ENCODE measurements at regions not wholly inside any gene's neighbourhood (a gene's known extent, or its start where the extent isn't known, plus 50 kb on each side); places are given as distances from the start of the nearest gene placed in this dataset.
"Not testable (repeated sequence)": the region's sequence is repeated elsewhere in the genome, so short reads cannot be mapped to it uniquely, and the experiment has no call there.

GRCh38 chr2:53486185-53486899 lies 281.3 kb upstream of the CHAC2 start:
- H3K36me3 ChIP-seq (replicated peaks in 1 of 2; ENCODE audit: control insufficient read depth in 2 of 2, insufficient read depth in 2 of 2, low read length in 2 of 2); H2AK5ac ChIP-seq (ENCODE audit: low read depth, low read length); H2AFZ ChIP-seq (ENCODE audit: low read length); H3K4me2 ChIP-seq (ENCODE audit: insufficient read depth, low read length, poor library complexity, severe bottlenecking); H3K9ac ChIP-seq (ENCODE audit: low read depth, low read length, poor library complexity); H3K9me3 ChIP-seq (replicated peaks in 1 of 2; ENCODE audit: control insufficient read depth in 2 of 2, insufficient read depth in 1 of 2, low read depth in 1 of 2, low read length in 2 of 2); H2BK12ac ChIP-seq (ENCODE audit: low read length); H3K18ac ChIP-seq (ENCODE audit: low read length); DNase-seq (ENCODE audit: low spot score); H3K27me3 ChIP-seq (ENCODE audit: control insufficient read depth in 3 of 3, insufficient read depth in 3 of 3, low read depth in 1 of 3, low read length in 3 of 3); H4K91ac ChIP-seq (ENCODE audit: low read depth, low read length, poor library complexity); H3K4me1 ChIP-seq (ENCODE audit: control insufficient read depth in 2 of 2, insufficient read depth in 1 of 2, low read depth in 1 of 2, low read length in 2 of 2); H3K27ac ChIP-seq (replicated peaks; ENCODE audit: low read length); H2BK15ac ChIP-seq (ENCODE audit: low read length); H4K8ac ChIP-seq (ENCODE audit: low read depth, low read length); H3K4me3 ChIP-seq (ENCODE audit: low read length in 2 of 2); H2BK5ac ChIP-seq (ENCODE audit: low read length); H3K79me1 ChIP-seq (ENCODE audit: low read depth, low read length): not testable (repeated sequence)
- WGBS, 2 donors (ENCODE audit: extremely low coverage in 2 of 2, insufficient read length in 2 of 2, insufficient replicate concordance in 1 of 2): no CpG with 5 or more reads among the region's 15 CpGs
- Histone ChIP-seq H3K4ac (ENCODE audit: low read length) (peak overlapping the region; percentile 86), H3K23ac (ENCODE audit: low read depth, low read length, poor library complexity) (peak overlapping the region; percentile 69), H2BK120ac (ENCODE audit: low read depth, low read length) (peak overlapping the region; percentile 25), H3K14ac (ENCODE audit: low read length) (peak overlapping the region; percentile 28)

GRCh38 chr2:53485021-53485728 lies 282.4 kb upstream of the CHAC2 start:
- no peak overlapping the region for H3K9ac ChIP-seq (ENCODE audit: low read depth, low read length, poor library complexity)
- H3K18ac ChIP-seq (ENCODE audit: low read length): peak overlapping the region; percentile 22
- H2BK120ac ChIP-seq (ENCODE audit: low read depth, low read length): no peak overlapping the region
- H3K4ac ChIP-seq (ENCODE audit: low read length): no peak overlapping the region
- H3K79me1 ChIP-seq (ENCODE audit: low read depth, low read length): no peaks in the 10 kb centered on the region
- no peak overlapping the region for H3K4me2 ChIP-seq (ENCODE audit: insufficient read depth, low read length, poor library complexity, severe bottlenecking)
- no peak overlapping the region for H3K4me3 ChIP-seq (ENCODE audit: low read length in 2 of 2)
- H2BK12ac ChIP-seq (ENCODE audit: low read length): no peak overlapping the region
- H2AK5ac ChIP-seq (ENCODE audit: low read depth, low read length): no peak overlapping the region
- H3K23ac ChIP-seq (ENCODE audit: low read depth, low read length, poor library complexity): no peak overlapping the region
- no peaks in the 10 kb centered on the region for H3K4me1 ChIP-seq (ENCODE audit: control insufficient read depth in 2 of 2, insufficient read depth in 1 of 2, low read depth in 1 of 2, low read length in 2 of 2)
- no CpG with 5 or more reads among the region's 3 CpGs for WGBS, 2 donors (ENCODE audit: extremely low coverage in 2 of 2, insufficient read length in 2 of 2, insufficient replicate concordance in 1 of 2)
- no peak overlapping the region for H4K8ac ChIP-seq (ENCODE audit: low read depth, low read length)
- no peak overlapping the region for H3K27ac ChIP-seq (replicated peaks; ENCODE audit: low read length)
- no peak overlapping the region for H3K14ac ChIP-seq (ENCODE audit: low read length)
- no peak overlapping the region for H2BK15ac ChIP-seq (ENCODE audit: low read length)
- H2AFZ ChIP-seq (ENCODE audit: low read length): no peak overlapping the region
- no peak overlapping the region for H4K91ac ChIP-seq (ENCODE audit: low read depth, low read length, poor library complexity)
- H3K9me3 ChIP-seq (replicated peaks in 1 of 2; ENCODE audit: control insufficient read depth in 2 of 2, insufficient read depth in 1 of 2, low read depth in 1 of 2, low read length in 2 of 2): no peaks in the 10 kb centered on the region
- H2BK5ac ChIP-seq (ENCODE audit: low read length): no peak overlapping the region
- no peak for DNase-seq (ENCODE audit: low spot score)
- no peaks in the 10 kb centered on the region for H3K27me3 ChIP-seq (ENCODE audit: control insufficient read depth in 3 of 3, insufficient read depth in 3 of 3, low read depth in 1 of 3, low read length in 3 of 3)
- H3K36me3 ChIP-seq (replicated peaks in 1 of 2; ENCODE audit: control insufficient read depth in 2 of 2, insufficient read depth in 2 of 2, low read length in 2 of 2): no peaks in the 10 kb centered on the region

- no peak overlapping the region for H3K14ac ChIP-seq (ENCODE audit: low read length)
- H2BK5ac ChIP-seq (ENCODE audit: low read length): no peak overlapping the region
- no peak overlapping the region for H3K27ac ChIP-seq (replicated peaks; ENCODE audit: low read length)
- H3K9me3 ChIP-seq (replicated peaks in 1 of 2; ENCODE audit: control insufficient read depth in 2 of 2, insufficient read depth in 1 of 2, low read depth in 1 of 2, low read length in 2 of 2): no peaks in the 10 kb centered on the region
- no peak overlapping the region for H2AK5ac ChIP-seq (ENCODE audit: low read depth, low read length)
- H3K4me2 ChIP-seq (ENCODE audit: insufficient read depth, low read length, poor library complexity, severe bottlenecking): no peak overlapping the region
- H3K4ac ChIP-seq (ENCODE audit: low read length): no peak overlapping the region
- no peak overlapping the region for H3K9ac ChIP-seq (ENCODE audit: low read depth, low read length, poor library complexity)
- H3K36me3 ChIP-seq (replicated peaks in 1 of 2; ENCODE audit: control insufficient read depth in 2 of 2, insufficient read depth in 2 of 2, low read length in 2 of 2): no peaks in the 10 kb centered on the region
- H3K23ac ChIP-seq (ENCODE audit: low read depth, low read length, poor library complexity): no peak overlapping the region
- no peak overlapping the region for H2BK12ac ChIP-seq (ENCODE audit: low read length)
- DNase-seq (ENCODE audit: low spot score): no peak
- no peak overlapping the region for H3K18ac ChIP-seq (ENCODE audit: low read length)
- H3K4me1 ChIP-seq (ENCODE audit: control insufficient read depth in 2 of 2, insufficient read depth in 1 of 2, low read depth in 1 of 2, low read length in 2 of 2): no peaks in the 10 kb centered on the region
- no peak overlapping the region for H4K91ac ChIP-seq (ENCODE audit: low read depth, low read length, poor library complexity)
- H3K4me3 ChIP-seq (ENCODE audit: low read length in 2 of 2): no peak overlapping the region
- no peaks in the 10 kb centered on the region for H3K27me3 ChIP-seq (ENCODE audit: control insufficient read depth in 3 of 3, insufficient read depth in 3 of 3, low read depth in 1 of 3, low read length in 3 of 3)
- H2AFZ ChIP-seq (ENCODE audit: low read length): no peak overlapping the region
- WGBS, 2 donors (ENCODE audit: extremely low coverage in 2 of 2, insufficient read length in 2 of 2, insufficient replicate concordance in 1 of 2): no CpG with 5 or more reads among the region's 4 CpGs
- no peak overlapping the region for H2BK15ac ChIP-seq (ENCODE audit: low read length)
- H4K8ac ChIP-seq (ENCODE audit: low read depth, low read length): no peak overlapping the region
- H3K79me1 ChIP-seq (ENCODE audit: low read depth, low read length): no peaks in the 10 kb centered on the region
- H2BK120ac ChIP-seq (ENCODE audit: low read depth, low read length): no peak overlapping the region
Observed at GRCh38 chr2:53484531-53484930, 283.1 kb upstream of the CHAC2 start.

GRCh38 chr2:53477517-53477916 lies 290.1 kb upstream of the CHAC2 start:
- Histone ChIP-seq H3K14ac (ENCODE audit: low read length) (no peak overlapping the region), H3K4me3 (ENCODE audit: low read length in 2 of 2) (peak overlapping the region in 1 of 2 donors; percentile 59), H4K8ac (ENCODE audit: low read depth, low read length) (no peak overlapping the region), H3K18ac (ENCODE audit: low read length) (no peak overlapping the region), H2BK12ac (ENCODE audit: low read length) (no peak overlapping the region), H3K4ac (ENCODE audit: low read length) (no peak overlapping the region), H3K79me1 (ENCODE audit: low read depth, low read length) (no peaks in the 10 kb centered on the region), H2BK15ac (ENCODE audit: low read length) (no peak overlapping the region), H2AK5ac (ENCODE audit: low read depth, low read length) (no peak overlapping the region), H3K36me3 (replicated peaks in 1 of 2; ENCODE audit: control insufficient read depth in 2 of 2, insufficient read depth in 2 of 2, low read length in 2 of 2) (no peaks in the 10 kb centered on the region), H2BK5ac (ENCODE audit: low read length) (no peak overlapping the region), H3K4me1 (ENCODE audit: control insufficient read depth in 2 of 2, insufficient read depth in 1 of 2, low read depth in 1 of 2, low read length in 2 of 2) (no peaks in the 10 kb centered on the region), H3K9ac (ENCODE audit: low read depth, low read length, poor library complexity) (no peak overlapping the region), H3K23ac (ENCODE audit: low read depth, low read length, poor library complexity) (no peak overlapping the region), H3K27me3 (ENCODE audit: control insufficient read depth in 3 of 3, insufficient read depth in 3 of 3, low read depth in 1 of 3, low read length in 3 of 3) (no peaks in the 10 kb centered on the region), H4K91ac (ENCODE audit: low read depth, low read length, poor library complexity) (no peak overlapping the region), H2BK120ac (ENCODE audit: low read depth, low read length) (no peak overlapping the region), H3K9me3 (replicated peaks in 1 of 2; ENCODE audit: control insufficient read depth in 2 of 2, insufficient read depth in 1 of 2, low read depth in 1 of 2, low read length in 2 of 2) (no peaks in the 10 kb centered on the region), H2AFZ (ENCODE audit: low read length) (no peak overlapping the region), H3K4me2 (ENCODE audit: insufficient read depth, low read length, poor library complexity, severe bottlenecking) (no peak overlapping the region), H3K27ac (replicated peaks; ENCODE audit: low read length) (no peak overlapping the region)
- no CpG with 5 or more reads among the region's 1 CpG for WGBS, 2 donors (ENCODE audit: extremely low coverage in 2 of 2, insufficient read length in 2 of 2, insufficient replicate concordance in 1 of 2)
- DNase-seq (ENCODE audit: low spot score): no peak

Measured in neuronal stem cell (in vitro differentiated cells).